B cell (primary cell): ENCODE measurements at regions not wholly inside any gene's neighbourhood (a gene's known extent, or its start where the extent isn't known, plus 50 kb on each side); places are given as distances from the start of the nearest gene placed in this dataset.

Experiments used
- ATAC-seq: fragments of 200-7000 bp; cut with Tn5 transposase; one replicate; pipeline ENCODE4 v1.10.0; 2021; ENCODE audit warnings: low read depth, mild to moderate bottlenecking, moderate number of reproducible peaks, moderate library complexity
- CTCF ChIA-PET: fragments of 350-600 bp; sonication (Branson Sonifier 250); formaldehyde crosslinking; loops from one replicate; lab custom pipeline; 2021; ENCODE audit warnings: antibody characterized with exemption, inconsistent platforms; lab: Charles Lee
- POLR2A ChIA-PET: fragments of 350-600 bp; sonication (Branson Sonifier 250); formaldehyde crosslinking; loops from one replicate; lab custom pipeline; 2021; ENCODE audit warnings: antibody characterized with exemption; lab: Charles Lee
- DNase-seq: peaks from one replicate; pipeline ENCODE4 v3.0.0; 2013
- H2AFZ ChIP-seq: 2 replicates; pipeline ENCODE4 v1.6.1; 2012; ENCODE audit warnings: mild to moderate bottlenecking, low read depth, low read length; ENCODE audit not compliant: insufficient read depth, poor library complexity, severe bottlenecking
- H3K27ac ChIP-seq, 2 donors: 1 replicate in 1 of 2; 2 replicates in 1 of 2; pipeline ENCODE4 v1.5.1; 2012 to 2013; ENCODE audit warnings: low read length in 2 of 2, mild to moderate bottlenecking in 2 of 2, moderate library complexity in 1 of 2
- H3K27me3 ChIP-seq, 4 experiments: fragments of 200-600 bp in 1 of 4; sonication (generic) in 1 of 4; replicated peaks in 1 of 4; 1 replicate in 2 of 4; 2 replicates in 2 of 4; pipeline versions ENCODE4 v1.6.1 to v1.7.0; 2013 to 2016; ENCODE audit warnings: low read length in 3 of 4, mild to moderate bottlenecking in 2 of 4, mixed read lengths in 1 of 4, moderate library complexity in 1 of 4; ENCODE audit not compliant: insufficient read depth in 4 of 4, control insufficient read depth in 3 of 4; ENCODE audit errors: control extremely low read depth in 1 of 4
- H3K36me3 ChIP-seq, 2 experiments: replicated peaks in 1 of 2; 1 replicate in 1 of 2; 2 replicates in 1 of 2; pipeline versions ENCODE4 v1.6.1 to v1.7.1; 2013; ENCODE audit warnings: low read length in 1 of 2; ENCODE audit not compliant: insufficient read depth in 2 of 2, control insufficient read depth in 1 of 2; ENCODE audit errors: control extremely low read depth in 1 of 2, extremely low read depth in 1 of 2
- H3K4me1 ChIP-seq, 2 donors: fragments of 200-600 bp in 1 of 2; sonication (generic) in 1 of 2; 1 replicate in 1 of 2; 2 replicates in 1 of 2; pipeline versions ENCODE4 v1.5.1 to v1.6.1; 2013 to 2017; ENCODE audit warnings: low read length in 2 of 2; ENCODE audit not compliant: control insufficient read depth in 2 of 2, insufficient read depth in 2 of 2
- H3K4me2 ChIP-seq: replicated peaks from 2 replicates; pipeline ENCODE3; 2012; ENCODE audit warnings: mild to moderate bottlenecking, low read depth, low read length; ENCODE audit not compliant: poor library complexity, severe bottlenecking
- H3K4me3 ChIP-seq, 5 experiments: fragments of 200-600 bp in 1 of 5; sonication (generic) in 1 of 5; 1 replicate in 3 of 5; 2 replicates in 2 of 5; pipeline versions ENCODE4 v1.5.1 to v1.7.0; 2011 to 2016; ENCODE audit warnings: low read length in 4 of 5, mild to moderate bottlenecking in 4 of 5, low read depth in 2 of 5, control low read depth in 1 of 5, moderate library complexity in 1 of 5; ENCODE audit not compliant: insufficient read depth in 1 of 5; ENCODE audit errors: control extremely low read depth in 1 of 5, extremely low read depth in 1 of 5
- H3K79me2 ChIP-seq: fragments of 200-600 bp; sonication (generic); one replicate; pipeline ENCODE4 v1.6.0; 2016; ENCODE audit warnings: low read length; ENCODE audit not compliant: control insufficient read depth, insufficient read depth
- H3K9ac ChIP-seq: fragments of 200-600 bp; sonication (generic); 2 replicates; pipeline ENCODE4 v1.6.1; 2017; ENCODE audit warnings: mild to moderate bottlenecking, low read length, moderate library complexity
- H3K9me3 ChIP-seq, 3 donors: one replicate each; pipeline versions ENCODE4 v1.6.1 to v1.7.1; 2013; ENCODE audit warnings: low read length in 2 of 3; ENCODE audit not compliant: control insufficient read depth in 2 of 3, insufficient read depth in 1 of 3; ENCODE audit errors: control extremely low read depth in 1 of 3
- H4K20me1 ChIP-seq: 2 replicates; pipeline ENCODE4 v1.6.0; 2012; ENCODE audit warnings: mild to moderate bottlenecking, low read length; ENCODE audit not compliant: insufficient read depth, control insufficient read depth, poor library complexity, severe bottlenecking
- H3K27ac Mint-ChIP-seq: one replicate; pipeline ENCODE4 v1.8.0; 2021; ENCODE audit warnings: mixed read lengths
- H3K27me3 Mint-ChIP-seq: one replicate; pipeline ENCODE4 v1.8.0; 2021; ENCODE audit warnings: mixed read lengths
- H3K4me1 Mint-ChIP-seq: one replicate; pipeline ENCODE4 v1.8.0; 2021; ENCODE audit warnings: mixed read lengths
- H3K4me3 Mint-ChIP-seq: one replicate; pipeline ENCODE4 v1.8.0; 2021; ENCODE audit warnings: mixed read lengths
- H3K9me3 Mint-ChIP-seq: one replicate; pipeline ENCODE4 v1.8.0; 2022; ENCODE audit warnings: mixed read lengths; ENCODE audit not compliant: insufficient read depth
- EZH2 ChIP-seq: IDR thresholded peaks from 2 replicates; pipeline ENCODE4 v1.6.1; 2012; ENCODE audit warnings: borderline replicate concordance, low read depth, mild to moderate bottlenecking, moderate library complexity, low read length; ENCODE audit not compliant: insufficient read depth, poor library complexity, severe bottlenecking
- WGBS: methylation state at CpG from one replicate; pipeline ENCODE4 v1.1.5; 2013; ENCODE audit warnings: missing lambda C conversion rate; ENCODE audit not compliant: insufficient coverage; 5-methylcytosine and 5-hydroxymethylcytosine counted together
- intact Hi-C: fragments of 100-400 bp; cut with micrococcal nuclease; formaldehyde crosslinking; loops from one replicate; pipeline ENCODE4 v1.10.0; 2022
- TF ChIP-seq, protein P1 (sequence below): fragments of 200-600 bp; IDR thresholded peaks from one replicate; pipeline ENCODE4 v1.8.0; 2022; ENCODE audit warnings: antibody characterized with exemption, mild to moderate bottlenecking

GRCh38 chr5:101846496-101846895 lies 449.6 kb downstream of the SLCO4C1 start:
- no peak overlapping the region for H3K27ac Mint-ChIP-seq
- POLR2A ChIA-PET: no interaction called here
- Histone ChIP-seq H3K27me3 (no peaks in the 10 kb centered on the region), H3K27ac (no peak overlapping the region), H3K4me3 (no peak overlapping the region), H3K9ac (no peak overlapping the region), H3K36me3 (no peaks in the 10 kb centered on the region), H3K79me2 (no peaks in the 10 kb centered on the region), H3K4me2 (no peak overlapping the region), H3K9me3 (no peaks in the 10 kb centered on the region), H3K4me1 (no peaks in the 10 kb centered on the region), H2AFZ (no peak overlapping the region), H4K20me1 (no peaks in the 10 kb centered on the region)
- ATAC-seq (no peak), DNase-seq (no peak)
- peaks cover 2% of the 10 kb centered on the region for H3K9me3 Mint-ChIP-seq
- no peaks in the 10 kb centered on the region for H3K4me1 Mint-ChIP-seq
- no peak overlapping the region for H3K4me3 Mint-ChIP-seq
- CTCF ChIA-PET: no interaction called here
- H3K27me3 Mint-ChIP-seq: no peaks in the 10 kb centered on the region
- TF ChIP-seq EZH2: no peak
- TF ChIP-seq, protein P1, sequence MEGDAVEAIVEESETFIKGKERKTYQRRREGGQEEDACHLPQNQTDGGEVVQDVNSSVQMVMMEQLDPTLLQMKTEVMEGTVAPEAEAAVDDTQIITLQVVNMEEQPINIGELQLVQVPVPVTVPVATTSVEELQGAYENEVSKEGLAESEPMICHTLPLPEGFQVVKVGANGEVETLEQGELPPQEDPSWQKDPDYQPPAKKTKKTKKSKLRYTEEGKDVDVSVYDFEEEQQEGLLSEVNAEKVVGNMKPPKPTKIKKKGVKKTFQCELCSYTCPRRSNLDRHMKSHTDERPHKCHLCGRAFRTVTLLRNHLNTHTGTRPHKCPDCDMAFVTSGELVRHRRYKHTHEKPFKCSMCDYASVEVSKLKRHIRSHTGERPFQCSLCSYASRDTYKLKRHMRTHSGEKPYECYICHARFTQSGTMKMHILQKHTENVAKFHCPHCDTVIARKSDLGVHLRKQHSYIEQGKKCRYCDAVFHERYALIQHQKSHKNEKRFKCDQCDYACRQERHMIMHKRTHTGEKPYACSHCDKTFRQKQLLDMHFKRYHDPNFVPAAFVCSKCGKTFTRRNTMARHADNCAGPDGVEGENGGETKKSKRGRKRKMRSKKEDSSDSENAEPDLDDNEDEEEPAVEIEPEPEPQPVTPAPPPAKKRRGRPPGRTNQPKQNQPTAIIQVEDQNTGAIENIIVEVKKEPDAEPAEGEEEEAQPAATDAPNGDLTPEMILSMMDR: no peak
- intact Hi-C loops: no loop called here

DNA sequence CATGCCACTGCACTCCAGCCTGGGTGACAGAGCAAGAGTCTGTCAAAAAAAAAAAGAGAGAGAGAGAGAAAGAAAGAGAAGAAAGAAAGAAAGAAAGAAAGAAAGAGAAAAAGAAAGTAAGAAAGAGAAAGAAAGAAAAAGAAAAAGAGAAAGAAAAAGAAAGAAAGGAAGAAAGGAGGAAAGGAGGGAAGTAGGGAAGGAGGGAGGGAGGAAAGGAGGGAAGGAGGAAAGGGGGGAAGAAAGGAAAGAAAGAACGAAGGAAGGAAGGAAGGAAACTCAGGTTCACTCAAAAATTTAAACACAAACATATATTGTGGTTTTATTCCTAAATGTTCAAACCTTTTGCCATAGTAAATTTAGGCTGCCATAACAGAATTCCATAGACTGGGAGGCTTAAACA lies 453.0 kb downstream of the SLCO4C1 start:
- WGBS: no CpG with 5 or more reads among the region's 1 CpG
- no peak overlapping the region for H3K4me3 ChIP-seq
- Mint-ChIP-seq H3K27me3 (no peaks in the 10 kb centered on the region), H3K4me3 (no peak overlapping the region), H3K9me3 (no peaks in the 10 kb centered on the region), H3K27ac (no peak overlapping the region), H3K4me1 (no peaks in the 10 kb centered on the region)
- H4K20me1 ChIP-seq: no peaks in the 10 kb centered on the region
- DNase-seq (no peak), ATAC-seq (no peak)
- CTCF ChIA-PET: no interaction called here
- H3K27me3 ChIP-seq: no peaks in the 10 kb centered on the region
- H3K9me3 ChIP-seq: no peaks in the 10 kb centered on the region
- H3K9ac ChIP-seq: no peak overlapping the region
- no peaks in the 10 kb centered on the region for H3K36me3 ChIP-seq
- POLR2A ChIA-PET: no interaction called here
- H2AFZ ChIP-seq: no peak overlapping the region
- H3K27ac ChIP-seq: no peak overlapping the region
- no peak for TF ChIP-seq EZH2
- TF ChIP-seq, protein P1: no peak
- H3K79me2 ChIP-seq: no peaks in the 10 kb centered on the region
- H3K4me2 ChIP-seq: no peak overlapping the region
- H3K4me1 ChIP-seq: no peaks in the 10 kb centered on the region
- intact Hi-C loops: no loop called here
